ENCODE measurements at regions not wholly inside any gene's neighbourhood (a gene's known extent, or its start where the extent isn't known, plus 50 kb on each side); places are given as distances from the start of the nearest gene placed in this dataset.
"Not testable (repeated sequence)": the region's sequence is repeated elsewhere in the genome, so short reads cannot be mapped to it uniquely, and the experiment has no call there.

DNA sequence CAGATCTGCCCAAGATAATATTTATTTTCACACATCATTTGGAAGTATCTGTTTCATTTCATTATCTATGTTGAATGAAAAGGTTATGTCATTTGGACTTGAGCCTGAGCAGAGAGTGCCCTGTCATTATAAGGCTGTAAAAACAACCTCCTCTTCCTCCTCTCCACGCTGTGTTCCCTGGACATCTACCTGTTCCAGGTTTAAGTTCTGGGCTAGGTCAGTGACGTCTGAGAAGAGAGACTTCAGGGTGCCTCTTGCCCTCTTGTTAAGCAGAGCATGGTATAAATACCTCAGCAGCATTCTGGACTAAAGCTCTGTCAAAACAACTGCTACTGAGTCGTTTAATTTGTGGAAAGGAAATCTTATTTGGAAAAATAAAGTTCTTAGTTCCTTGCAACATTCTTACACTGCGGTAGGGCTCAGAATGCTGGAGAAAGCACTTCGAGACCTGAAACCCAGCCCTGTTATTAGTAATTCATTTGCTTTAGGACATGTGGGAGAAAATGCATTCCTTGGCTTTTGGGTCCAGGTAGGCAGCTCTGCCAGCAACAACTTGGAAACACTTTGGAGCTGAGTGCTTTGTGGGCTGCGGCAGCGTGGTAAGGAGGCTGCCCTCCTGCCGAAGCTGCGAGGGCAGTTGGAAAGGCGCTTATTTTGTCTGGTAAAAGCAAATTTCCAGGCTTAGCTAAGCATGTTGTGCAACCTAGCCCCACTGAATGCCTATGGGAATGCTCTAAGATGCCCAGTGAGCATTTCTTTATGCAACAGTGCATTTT, 91.8 kb upstream of the NEDD4L start:
- no peak for DNase-seq

DNA sequence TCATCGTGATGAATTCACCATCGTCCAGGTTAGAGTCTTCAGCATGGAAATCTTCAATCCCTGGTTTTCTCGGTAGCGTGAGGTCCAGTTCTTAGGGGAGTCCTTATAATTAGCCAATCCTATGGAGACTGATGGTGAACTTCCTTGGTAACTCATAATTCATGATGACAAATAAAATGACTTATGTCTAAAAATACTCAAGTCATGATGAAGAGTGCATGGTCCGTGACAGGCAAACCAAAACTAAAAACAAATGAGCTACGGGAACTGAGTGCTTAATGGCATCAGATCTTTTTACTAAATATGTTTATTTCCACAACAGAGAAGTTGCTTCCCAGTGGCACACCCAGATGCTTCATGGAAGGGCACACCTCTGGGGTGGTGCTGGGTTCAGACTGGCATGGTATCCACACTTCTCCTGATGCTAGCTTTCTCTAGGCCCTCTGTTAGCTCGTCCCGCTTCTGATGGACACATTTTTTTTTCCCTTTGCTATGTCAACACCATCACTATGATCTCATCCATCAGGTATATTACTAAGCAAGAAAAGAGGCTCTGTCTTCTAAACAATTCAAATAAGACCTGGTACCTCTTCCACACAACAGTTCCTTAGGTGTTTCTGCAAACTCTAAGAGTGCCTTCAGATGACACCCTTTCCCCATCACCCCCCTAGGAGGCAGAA, 92.8 kb upstream of the NEDD4L start:
- DNase-seq, result no peak

DNA sequence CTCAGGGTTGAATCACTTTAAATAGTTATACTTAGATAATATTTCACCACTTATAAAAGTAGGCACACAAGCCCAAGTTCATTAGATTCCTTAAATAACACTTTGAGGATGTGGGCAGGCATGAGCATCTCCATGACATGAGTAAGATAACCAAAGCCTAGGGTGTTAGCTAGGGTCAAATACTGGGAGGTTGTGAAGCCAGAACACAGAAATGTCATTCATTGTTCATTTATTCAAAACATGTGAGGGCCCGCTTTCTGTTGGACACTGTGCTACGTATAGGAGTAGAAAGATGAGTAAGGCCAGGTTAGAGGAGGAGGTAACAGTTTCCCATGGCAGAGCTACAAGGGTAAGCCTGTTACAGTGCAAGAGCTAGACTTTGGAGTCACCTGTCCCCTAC, 93.5 kb upstream of the NEDD4L start:
- no peak for DNase-seq

GRCh38 chr18:57949335-57949734, 94.7 kb upstream of the NEDD4L start:
- not testable (repeated sequence) for DNase-seq

- DNase-seq, result no peak
These were observed 96.9 kb upstream of the NEDD4L start for GRCh38 chr18:57947117-57947516.

- no peak for DNase-seq
These were observed 100.3 kb upstream of the NEDD4L start for GRCh38 chr18:57943723-57944122.

- no peak for DNase-seq
These were observed 101.5 kb upstream of the NEDD4L start for GRCh38 chr18:57942493-57942892.

DNA sequence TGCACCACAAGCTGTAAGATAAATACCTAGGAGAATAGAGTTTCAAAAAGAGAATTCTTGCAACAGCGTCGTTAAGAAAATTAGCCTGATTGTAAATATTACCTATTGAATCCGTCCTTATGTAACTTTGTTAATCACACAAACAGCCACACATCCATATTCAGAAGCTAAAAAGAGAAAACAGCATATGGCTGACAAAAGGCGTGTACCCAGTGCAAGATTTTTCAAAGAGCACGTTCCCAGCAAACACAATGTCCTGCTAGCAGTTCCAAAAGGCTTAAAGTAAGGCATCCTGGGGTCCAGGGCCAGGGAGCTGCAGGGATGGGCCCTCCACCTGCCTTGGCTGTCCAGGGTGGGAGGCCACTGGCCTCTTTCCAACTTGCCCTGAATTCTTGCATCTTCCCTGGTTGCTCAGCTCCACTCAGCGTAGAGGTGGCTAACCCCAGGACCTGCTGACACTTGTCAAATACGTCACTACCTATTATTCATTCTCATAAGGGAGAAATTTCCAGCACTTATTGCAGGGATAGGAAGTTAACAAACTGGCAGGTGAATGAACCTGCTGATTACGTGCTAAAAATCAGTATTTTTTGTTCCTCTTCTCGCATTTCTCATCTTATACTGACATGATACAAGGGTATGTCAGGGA, 102.1 kb upstream of the NEDD4L start:
- DNase-seq, result no peak

- DNase-seq, result no peak
These were observed 103.8 kb upstream of the NEDD4L start for GRCh38 chr18:57940166-57940660.

DNA sequence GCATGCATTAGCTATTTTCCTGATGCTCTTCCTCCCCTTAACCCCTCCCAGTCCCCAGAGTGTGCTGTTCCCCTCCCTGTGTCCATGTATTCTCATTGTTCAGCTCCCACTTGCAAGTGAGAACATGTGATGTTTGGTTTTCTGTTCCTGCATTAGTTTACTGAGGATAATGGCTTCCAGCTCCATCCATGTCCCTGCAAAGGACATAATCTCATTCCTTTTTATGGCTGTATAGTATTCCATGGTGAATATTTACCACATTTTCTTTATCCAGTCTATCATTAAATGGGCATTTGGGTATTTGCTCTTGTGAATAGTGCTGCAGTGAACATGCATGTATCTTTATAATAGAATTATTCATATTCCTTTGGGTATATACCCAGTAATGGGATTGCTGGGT, 109.7 kb upstream of the NEDD4L start:
- DNase-seq, result not testable (repeated sequence)

GRCh38 chr18:57931038-57931437, 113.0 kb upstream of the NEDD4L start:
- DNase-seq, result no peak

GRCh38 chr18:57930476-57930875, 113.5 kb upstream of the NEDD4L start:
- no peak for DNase-seq

DNA sequence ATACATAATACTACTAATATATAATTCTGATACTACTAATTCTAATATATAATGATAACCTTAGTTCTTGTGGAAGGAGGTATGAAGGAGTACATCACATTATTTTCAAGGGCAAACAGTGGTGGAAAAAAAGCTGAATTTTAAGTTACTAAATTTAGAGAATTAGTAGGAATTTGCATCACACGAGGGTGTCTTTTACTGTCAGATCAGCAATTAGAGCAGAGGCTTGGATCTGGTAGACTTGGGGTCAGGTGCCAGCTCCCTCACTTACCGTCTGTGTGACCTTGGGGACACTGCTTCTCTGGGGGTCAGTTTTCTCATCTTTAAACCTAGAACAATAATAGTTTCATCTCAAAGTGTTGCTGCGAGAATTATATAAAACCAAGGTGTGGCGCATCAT, 114.1 kb upstream of the NEDD4L start:
- no peak for DNase-seq

- no peak for DNase-seq
These were observed 115.6 kb upstream of the NEDD4L start for GRCh38 chr18:57928466-57928865.

DNA sequence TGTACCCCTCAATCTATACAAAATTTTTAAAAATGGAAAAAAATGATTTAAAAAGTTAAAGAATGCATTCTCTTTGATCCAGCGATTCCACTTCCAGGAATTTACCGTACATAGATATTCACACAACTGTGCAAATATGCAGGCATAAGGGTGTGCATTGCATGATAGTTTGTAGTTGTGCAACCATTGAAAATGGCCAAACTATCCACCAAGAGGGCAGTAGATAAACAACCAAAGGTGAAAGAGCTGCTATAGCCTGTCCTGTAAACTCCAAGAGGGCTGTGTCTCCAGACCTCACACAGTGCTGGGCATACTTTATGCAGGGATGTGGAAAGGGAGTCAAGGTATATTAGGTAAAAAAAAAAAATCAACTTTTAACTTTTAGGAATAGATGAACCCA, 116.5 kb upstream of the NEDD4L start:
- no peak for DNase-seq

DNA sequence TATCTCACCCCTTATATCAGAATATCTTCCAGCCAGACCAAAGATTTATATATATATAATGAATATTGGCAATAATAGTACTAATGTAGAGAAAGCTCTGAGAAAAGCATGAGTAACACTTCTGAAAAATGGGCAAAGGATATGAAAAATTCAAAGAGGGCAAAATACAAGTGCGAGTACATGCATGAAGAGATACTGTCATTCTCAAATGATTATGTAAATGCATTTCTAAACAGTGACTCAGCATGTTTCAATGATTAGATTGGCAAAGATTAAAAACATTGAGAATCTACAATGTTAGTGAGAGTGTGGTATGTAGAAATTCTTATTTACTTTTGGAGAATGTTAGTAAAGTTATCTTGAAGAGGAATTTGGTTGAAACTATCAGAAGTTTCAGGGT, 118.3 kb upstream of the NEDD4L start:
- DNase-seq, result no peak

DNA sequence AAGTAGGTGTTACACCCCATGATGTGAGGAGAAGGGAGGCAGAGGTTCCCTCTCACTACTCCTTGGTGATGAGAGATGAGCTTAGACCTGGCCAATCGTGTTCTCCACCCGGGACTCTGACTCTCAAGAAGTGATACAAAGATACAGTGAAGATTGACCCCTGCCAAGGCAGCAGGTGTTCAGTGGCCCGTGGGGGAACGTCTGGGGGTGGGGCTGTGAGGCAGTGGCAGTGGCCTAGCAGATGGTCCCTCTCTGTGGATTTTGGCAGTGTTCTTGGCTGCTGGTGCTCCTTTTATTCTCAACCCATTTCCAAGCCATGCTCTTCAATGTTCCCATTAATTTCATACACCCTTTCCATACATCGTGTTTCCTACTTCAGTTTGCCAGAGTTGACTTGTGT, 120.4 kb upstream of the NEDD4L start:
- DNase-seq, result no peak

DNA sequence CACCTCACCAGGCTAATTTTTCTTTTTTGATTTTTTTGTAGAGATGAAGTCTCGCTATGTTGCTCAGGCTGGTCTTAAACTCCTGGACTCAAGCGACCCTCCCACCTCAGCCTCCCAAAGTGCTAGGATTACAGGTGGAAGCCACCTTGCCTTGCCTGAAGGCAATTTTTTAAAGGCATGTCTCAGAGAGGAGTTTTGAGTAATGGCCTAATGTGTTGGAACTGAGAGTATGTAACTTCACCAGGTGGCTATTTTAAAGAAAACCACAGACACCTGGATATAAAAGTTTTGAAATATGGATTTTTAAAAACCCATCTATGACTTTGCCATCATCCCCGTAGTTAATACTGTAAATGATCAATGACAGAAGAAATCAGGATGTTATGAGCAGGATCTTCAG, 119.8 kb upstream of the ATP8B1 start:
- DNase-seq, result no peak

DNA sequence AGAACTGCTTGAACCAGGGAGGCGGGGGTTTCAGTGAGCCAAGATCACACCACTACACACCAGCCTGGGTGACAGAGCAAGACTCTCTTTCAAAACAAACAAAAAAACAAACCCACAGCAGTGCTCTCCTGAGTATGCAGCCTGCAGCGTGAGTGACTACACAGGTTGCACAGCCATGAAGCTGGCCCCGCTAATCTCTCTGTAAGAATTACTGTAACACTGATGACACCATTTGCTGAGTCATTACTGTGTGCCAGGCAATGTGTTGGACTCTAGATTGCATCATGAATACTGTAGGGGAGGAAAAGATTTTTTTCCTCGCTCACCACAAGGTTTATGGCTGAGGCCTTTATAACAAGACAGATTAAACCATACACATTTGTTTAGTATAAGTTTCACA, 118.6 kb upstream of the ATP8B1 start:
- no peak for DNase-seq

DNA sequence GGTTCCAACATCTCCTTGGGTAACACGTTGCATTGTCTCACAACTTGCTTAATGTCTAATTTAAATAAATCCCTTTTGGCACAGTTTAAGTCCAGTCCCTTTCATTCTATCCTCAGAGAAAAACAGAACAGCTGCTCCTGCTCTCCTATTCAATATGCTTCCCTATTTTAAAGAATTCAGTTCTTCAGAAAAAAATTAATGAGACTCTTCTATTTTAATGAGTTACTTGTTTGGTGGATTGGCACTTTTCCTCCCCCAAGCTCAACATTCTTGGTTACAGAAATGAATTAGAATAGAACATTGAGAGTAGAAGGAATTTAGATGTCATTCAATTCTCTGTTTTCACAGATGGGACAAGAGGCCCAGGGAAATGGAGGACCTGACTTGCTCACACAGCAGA, 116.9 kb upstream of the ATP8B1 start:
- no peak for DNase-seq

- DNase-seq, result no peak
These were observed 115.5 kb upstream of the ATP8B1 start for GRCh38 chr18:57918601-57919000.

GRCh38 chr18:57916684-57917083, 113.6 kb upstream of the ATP8B1 start:
- no peak for DNase-seq

DNA sequence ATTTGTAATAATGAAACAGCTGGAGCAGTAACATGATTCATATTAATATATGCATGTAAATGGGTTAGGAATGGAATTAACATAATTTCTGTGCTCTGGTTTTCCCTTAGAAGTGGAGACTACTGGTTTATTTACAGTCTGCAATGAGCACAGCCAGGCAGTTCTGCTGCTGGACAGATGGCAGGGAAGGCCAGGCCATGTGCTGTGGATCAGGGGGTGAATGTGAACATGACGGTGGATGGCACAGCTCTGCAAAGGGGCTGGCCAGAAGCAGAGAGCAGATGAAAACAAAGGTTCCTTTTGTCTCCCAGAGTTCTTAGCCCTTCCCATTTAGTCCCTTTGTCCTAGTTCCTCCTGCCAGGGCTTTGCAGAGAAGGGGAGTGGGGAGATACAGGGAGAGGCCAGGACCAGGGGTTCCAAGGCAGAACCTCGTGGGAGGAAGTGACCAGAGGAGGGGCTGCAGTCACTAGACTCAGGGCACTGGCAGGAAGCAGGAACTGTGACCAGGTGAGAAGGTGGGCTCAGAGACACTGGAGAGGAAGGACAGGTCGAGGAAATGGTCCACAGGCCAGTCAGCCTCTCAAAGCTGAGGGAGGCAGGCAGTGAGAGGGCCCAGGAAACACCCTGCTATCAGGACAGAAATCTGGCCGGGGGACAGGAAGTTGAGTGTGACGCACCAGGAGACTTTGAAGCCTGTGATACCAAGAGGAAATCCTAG, 112.9 kb upstream of the ATP8B1 start:
- DNase-seq, result no peak
